Epithelial cell of esophagus (primary cell): ENCODE measurements at regions not wholly inside any gene's neighbourhood (a gene's known extent, or its start where the extent isn't known, plus 50 kb on each side); places are given as distances from the start of the nearest gene placed in this dataset.
A peak's percentile ranks its signal among the peaks of the same experiment; 100 is the strongest.

Source experiments
- DNase-seq: peaks from one replicate; pipeline ENCODE4 v3.0.0; 2010; ENCODE audit warnings: low read depth
- H3K4me3 ChIP-seq: 2 replicates; pipeline ENCODE4 v1.5.1; 2011; ENCODE audit warnings: mild to moderate bottlenecking, low read length, control low read depth
- CTCF ChIP-seq: IDR thresholded peaks from 2 replicates; pipeline ENCODE4 v1.5.1; 2011; ENCODE audit warnings: low read depth, mild to moderate bottlenecking, low read length, control low read depth, inconsistent platforms; ENCODE audit not compliant: insufficient read depth; ENCODE audit errors: missing control alignments

DNA sequence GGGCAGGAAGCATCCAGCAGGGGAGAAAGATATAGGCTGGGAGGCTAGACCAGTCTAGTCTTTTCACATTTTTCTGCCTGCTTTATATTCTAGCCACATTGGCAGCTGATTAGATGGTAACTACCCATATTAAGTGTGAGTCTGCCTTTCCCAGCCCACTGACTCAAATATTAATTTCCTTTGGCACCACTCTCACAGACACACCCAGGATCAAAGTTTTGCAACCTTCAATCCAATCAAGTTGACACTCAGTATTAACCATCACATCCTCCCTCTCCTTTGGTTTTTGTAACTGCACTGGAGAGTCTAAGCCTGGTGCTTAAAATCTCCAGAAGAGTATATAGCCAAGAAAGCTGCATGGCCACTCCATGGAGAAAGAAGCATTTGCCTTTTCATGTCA, 560.4 kb downstream of the GRXCR1 start:
- no peak for DNase-seq
- no peak for TF ChIP-seq CTCF
- no peak overlapping the region for H3K4me3 ChIP-seq

- peak; percentile 83 for DNase-seq
- H3K4me3 ChIP-seq: no peak overlapping the region
- TF ChIP-seq CTCF: no peak
Observed at GRCh38 chr4:43456383-43456782, 563.9 kb downstream of the GRXCR1 start.

- no peak for TF ChIP-seq CTCF
- peak; percentile 94 for DNase-seq
- no peak overlapping the region for H3K4me3 ChIP-seq
Observed at GRCh38 chr4:43457866-43458265, 565.4 kb downstream of the GRXCR1 start.

GRCh38 chr4:43458293-43458692, 565.8 kb downstream of the GRXCR1 start:
- no peak for TF ChIP-seq CTCF
- peak; percentile 77 for DNase-seq
- H3K4me3 ChIP-seq: no peak overlapping the region

- no peak for TF ChIP-seq CTCF
- DNase-seq: no peak
Observed at GRCh38 chr4:43471950-43472349, 579.4 kb downstream of the GRXCR1 start.

GRCh38 chr4:43481526-43481925, 589.0 kb downstream of the GRXCR1 start:
- DNase-seq: no peak
- H3K4me3 ChIP-seq: no peak overlapping the region
- TF ChIP-seq CTCF: no peak

More at GRCh38 chr4:43471950-43472349, 579.4 kb downstream of the GRXCR1 start:
- H3K4me3 ChIP-seq: no peak overlapping the region

DNA sequence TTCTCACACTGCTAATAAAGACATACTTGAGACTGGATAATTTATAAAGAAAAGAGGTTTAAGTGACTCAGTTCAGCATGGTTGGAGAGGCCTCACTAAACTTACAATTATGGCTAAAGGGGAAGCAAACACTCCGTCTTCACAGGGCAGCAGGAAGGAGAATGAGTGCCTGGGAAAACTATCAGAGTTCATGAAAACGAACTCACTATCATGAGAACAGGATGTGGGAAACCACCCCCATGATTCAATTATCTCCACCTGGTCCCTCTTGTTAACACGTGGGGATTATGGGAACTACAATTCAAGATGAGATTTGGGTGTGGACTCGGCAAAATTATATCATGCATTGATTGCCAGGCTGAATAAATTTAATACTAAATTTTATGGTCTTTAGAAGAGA, 592.7 kb downstream of the GRXCR1 start:
- no peak for DNase-seq
- TF ChIP-seq CTCF: no peak
- no peak overlapping the region for H3K4me3 ChIP-seq
